ENCODE measurements at regions not wholly inside any gene's neighbourhood (a gene's known extent, or its start where the extent isn't known, plus 50 kb on each side); places are given as distances from the start of the nearest gene placed in this dataset.

GRCh38 chr11:25520459-25520858 is 811.5 kb upstream of the ANO3 start:
- TF ChIP-seq CTCF (IDR thresholded peaks at IDR 0.05), result no peak
- no peak for TF ChIP-seq POLR2A (IDR thresholded peaks at IDR 0.05)
